ENCODE measurements at regions not wholly inside any gene's neighbourhood (a gene's known extent, or its start where the extent isn't known, plus 50 kb on each side); places are given as distances from the start of the nearest gene placed in this dataset.

DNA sequence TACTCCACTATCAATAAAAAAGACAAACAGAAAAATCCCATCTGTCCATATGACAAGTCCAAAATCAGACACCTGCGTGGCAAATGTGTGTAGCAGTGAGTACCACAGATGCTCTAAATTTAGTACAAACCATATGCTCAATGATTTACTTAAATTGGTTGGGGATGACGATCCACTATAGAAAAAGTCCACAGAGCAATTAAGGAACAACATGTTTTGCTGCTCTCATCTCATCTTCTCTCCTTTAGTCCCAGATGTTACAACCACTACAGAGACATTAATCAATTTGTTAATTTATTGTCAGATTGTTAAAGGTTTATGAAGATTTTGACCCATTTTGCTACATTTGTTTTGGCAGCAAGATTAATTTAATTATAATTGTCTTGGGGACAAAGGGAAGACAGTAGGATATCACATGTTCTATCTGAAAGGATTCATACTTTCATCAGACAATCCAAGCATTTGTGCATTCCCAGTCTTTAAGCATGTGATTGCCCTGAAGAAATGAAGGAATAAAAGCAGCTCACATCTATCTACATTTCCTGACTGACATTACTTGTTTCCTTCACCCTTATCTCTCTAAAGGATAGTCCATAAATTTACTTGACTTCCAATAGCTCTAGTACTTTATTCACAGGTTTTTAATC, 2268.1 kb downstream of the PCDH7 start:
- DNase-seq (ENCODE audit: low spot score in 2 of 2), result no peak
- intact Hi-C loops (cut with DNase I; ENCODE audit: low total_unique reads), result no loop called here
- no peak overlapping the region for H3K27ac ChIP-seq
- H3K4me3 ChIP-seq, result no peak overlapping the region
- no peaks in the 10 kb centered on the region for H3K36me3 ChIP-seq
- H3K9me3 ChIP-seq, result no peaks in the 10 kb centered on the region
- H3K4me1 ChIP-seq, result no peaks in the 10 kb centered on the region
- no peak for TF ChIP-seq CTCF (IDR thresholded peaks at IDR 0.05)
- TF ChIP-seq POLR2A (IDR thresholded peaks at IDR 0.05), result no peak
- no peak for TF ChIP-seq POLR2AphosphoS5 (IDR thresholded peaks at IDR 0.05)
- no peaks in the 10 kb centered on the region for H3K27me3 ChIP-seq

GRCh38 chr4:32991663-32992062, 2271.5 kb downstream of the PCDH7 start:
- Histone ChIP-seq H3K4me1 (no peaks in the 10 kb centered on the region), H3K27me3 (no peaks in the 10 kb centered on the region), H3K36me3 (no peaks in the 10 kb centered on the region), H3K9me3 (no peaks in the 10 kb centered on the region), H3K4me3 (no peak overlapping the region), H3K27ac (no peak overlapping the region)
- TF ChIP-seq POLR2AphosphoS5 (IDR thresholded peaks at IDR 0.05) (no peak), CTCF (IDR thresholded peaks at IDR 0.05) (no peak), POLR2A (IDR thresholded peaks at IDR 0.05) (no peak)
- intact Hi-C loops (cut with DNase I; ENCODE audit: low total_unique reads), result no loop called here
- DNase-seq (ENCODE audit: low spot score in 2 of 2), result no peak

- no peaks in the 10 kb centered on the region for H3K9me3 ChIP-seq
- no peaks in the 10 kb centered on the region for H3K4me1 ChIP-seq
- TF ChIP-seq CTCF (IDR thresholded peaks at IDR 0.05) (no peak), POLR2A (IDR thresholded peaks at IDR 0.05) (no peak), POLR2AphosphoS5 (IDR thresholded peaks at IDR 0.05) (no peak)
- intact Hi-C loops (cut with DNase I; ENCODE audit: low total_unique reads), result no loop called here
- H3K27me3 ChIP-seq, result no peaks in the 10 kb centered on the region
- H3K36me3 ChIP-seq, result no peaks in the 10 kb centered on the region
- H3K27ac ChIP-seq, result no peak overlapping the region
- H3K4me3 ChIP-seq, result no peak overlapping the region
- no peak for DNase-seq (ENCODE audit: low spot score in 2 of 2)
These were observed 2275.1 kb downstream of the PCDH7 start for GRCh38 chr4:32994981-32995881.

- no peak overlapping the region for H3K4me3 ChIP-seq
- no peaks in the 10 kb centered on the region for H3K4me1 ChIP-seq
- no peak for DNase-seq (ENCODE audit: low spot score in 2 of 2)
- no peak overlapping the region for H3K27ac ChIP-seq
- TF ChIP-seq CTCF (IDR thresholded peaks at IDR 0.05) (no peak), POLR2A (IDR thresholded peaks at IDR 0.05) (no peak), POLR2AphosphoS5 (IDR thresholded peaks at IDR 0.05) (no peak)
- no peaks in the 10 kb centered on the region for H3K27me3 ChIP-seq
- H3K9me3 ChIP-seq, result no peaks in the 10 kb centered on the region
- H3K36me3 ChIP-seq, result no peaks in the 10 kb centered on the region
- intact Hi-C loops (cut with DNase I; ENCODE audit: low total_unique reads), result no loop called here
These were observed 2293.1 kb downstream of the PCDH7 start for GRCh38 chr4:33013282-33013681.

DNA sequence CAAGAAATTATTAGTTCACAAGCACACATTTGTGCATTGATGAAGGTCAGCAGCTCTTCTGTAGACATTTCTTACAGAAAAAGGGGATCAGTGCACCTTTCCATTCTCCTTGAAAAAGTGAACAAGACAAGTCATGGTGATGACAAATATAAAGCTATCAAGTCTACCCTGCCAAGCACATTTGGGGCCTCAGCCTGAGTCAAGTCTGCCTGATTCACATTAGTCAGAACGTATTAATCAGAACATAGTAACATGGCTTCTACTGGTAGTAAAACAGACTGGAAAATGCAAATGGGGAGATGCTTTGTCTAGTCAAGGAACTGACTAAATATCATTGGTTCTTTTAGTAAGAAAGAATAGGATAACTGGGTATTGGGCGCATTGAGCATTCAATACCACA, 2305.1 kb downstream of the PCDH7 start:
- TF ChIP-seq POLR2AphosphoS5 (IDR thresholded peaks at IDR 0.05) (no peak), POLR2A (IDR thresholded peaks at IDR 0.05) (no peak), CTCF (IDR thresholded peaks at IDR 0.05) (no peak)
- no peaks in the 10 kb centered on the region for H3K9me3 ChIP-seq
- H3K27ac ChIP-seq, result no peak overlapping the region
- intact Hi-C loops (cut with DNase I; ENCODE audit: low total_unique reads), result no loop called here
- no peaks in the 10 kb centered on the region for H3K36me3 ChIP-seq
- DNase-seq (ENCODE audit: low spot score in 2 of 2), result no peak
- H3K4me1 ChIP-seq, result no peaks in the 10 kb centered on the region
- no peak overlapping the region for H3K4me3 ChIP-seq
- H3K27me3 ChIP-seq, result no peaks in the 10 kb centered on the region
